ENCODE measurements at regions not wholly inside any gene's neighbourhood (a gene's known extent, or its start where the extent isn't known, plus 50 kb on each side); places are given as distances from the start of the nearest gene placed in this dataset.
"Not testable (repeated sequence)": the region's sequence is repeated elsewhere in the genome, so short reads cannot be mapped to it uniquely, and the experiment has no call there.

DNA sequence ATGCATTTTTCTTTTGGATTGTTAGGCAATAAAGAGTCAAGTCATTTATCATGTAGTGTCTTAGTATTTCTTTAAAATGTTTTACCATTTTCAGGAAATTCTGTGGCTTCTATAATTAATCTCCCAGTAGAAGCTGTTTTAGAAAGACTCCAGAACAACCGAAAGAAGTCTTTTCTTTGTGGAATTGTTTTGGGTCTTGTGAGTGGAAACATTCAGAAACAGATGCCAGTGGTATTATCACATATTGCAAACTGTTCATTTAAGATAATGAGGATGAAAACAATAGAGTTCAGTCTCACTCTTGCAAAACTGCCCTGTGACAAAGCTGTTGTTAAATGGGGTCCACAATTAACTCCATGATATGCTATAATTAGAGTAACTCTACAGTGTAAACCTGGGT lies 211.2 kb upstream of the KIT start:
- intact Hi-C loops (cut with DNase I): no loop called here

DNA sequence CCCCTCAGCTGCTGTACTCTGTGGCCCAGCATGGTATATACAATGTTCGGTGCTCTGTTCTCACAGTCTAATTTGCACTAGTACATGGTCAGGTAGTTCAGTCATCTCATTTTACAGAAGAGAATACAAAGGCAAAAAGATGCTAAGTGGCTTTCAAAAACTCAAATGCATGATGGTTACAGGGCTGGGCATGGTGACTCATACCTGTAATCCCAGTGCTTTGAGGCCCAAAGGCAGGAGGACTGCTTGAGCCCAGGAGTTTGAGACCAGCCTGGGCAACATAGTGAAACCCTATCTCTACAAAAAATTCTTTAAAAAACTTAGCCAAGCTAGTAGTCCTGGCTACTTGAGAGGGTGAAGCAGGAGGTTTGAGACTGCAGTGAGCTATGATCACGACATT lies 210.5 kb upstream of the KIT start:
- H3K36me3 ChIP-seq (ENCODE audit: insufficient read depth in 1 of 2, low read depth in 1 of 2): no peaks in the 10 kb centered on the region
- 66 to 86% (median 80%) methylated on average over 2 of the region's 2 CpGs for WGBS, 3 donors
- no peak overlapping the region for H3K27ac ChIP-seq
- DNase-seq: no peak
- H3K27me3 ChIP-seq (ENCODE audit: insufficient read depth in 3 of 3, low read length in 2 of 3): no peaks in the 10 kb centered on the region
- H3K4me1 ChIP-seq: no peaks in the 10 kb centered on the region
- TF ChIP-seq, protein P1, sequence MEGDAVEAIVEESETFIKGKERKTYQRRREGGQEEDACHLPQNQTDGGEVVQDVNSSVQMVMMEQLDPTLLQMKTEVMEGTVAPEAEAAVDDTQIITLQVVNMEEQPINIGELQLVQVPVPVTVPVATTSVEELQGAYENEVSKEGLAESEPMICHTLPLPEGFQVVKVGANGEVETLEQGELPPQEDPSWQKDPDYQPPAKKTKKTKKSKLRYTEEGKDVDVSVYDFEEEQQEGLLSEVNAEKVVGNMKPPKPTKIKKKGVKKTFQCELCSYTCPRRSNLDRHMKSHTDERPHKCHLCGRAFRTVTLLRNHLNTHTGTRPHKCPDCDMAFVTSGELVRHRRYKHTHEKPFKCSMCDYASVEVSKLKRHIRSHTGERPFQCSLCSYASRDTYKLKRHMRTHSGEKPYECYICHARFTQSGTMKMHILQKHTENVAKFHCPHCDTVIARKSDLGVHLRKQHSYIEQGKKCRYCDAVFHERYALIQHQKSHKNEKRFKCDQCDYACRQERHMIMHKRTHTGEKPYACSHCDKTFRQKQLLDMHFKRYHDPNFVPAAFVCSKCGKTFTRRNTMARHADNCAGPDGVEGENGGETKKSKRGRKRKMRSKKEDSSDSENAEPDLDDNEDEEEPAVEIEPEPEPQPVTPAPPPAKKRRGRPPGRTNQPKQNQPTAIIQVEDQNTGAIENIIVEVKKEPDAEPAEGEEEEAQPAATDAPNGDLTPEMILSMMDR (IDR thresholded peaks at IDR 0.05): no peak
- no peak for ATAC-seq
- intact Hi-C loops (cut with DNase I): no loop called here
- no peak overlapping the region for H3K4me3 ChIP-seq
- H3K9me3 ChIP-seq: no peaks in the 10 kb centered on the region

More for the DNA sequence above, 211.2 kb upstream of the KIT start:
- ATAC-seq (no peak), DNase-seq (no peak)
- Histone ChIP-seq H3K27ac (no peak overlapping the region), H3K4me3 (no peak overlapping the region), H3K36me3 (ENCODE audit: insufficient read depth in 1 of 2, low read depth in 1 of 2) (no peaks in the 10 kb centered on the region), H3K9me3 (no peaks in the 10 kb centered on the region), H3K4me1 (no peaks in the 10 kb centered on the region), H3K27me3 (ENCODE audit: insufficient read depth in 3 of 3, low read length in 2 of 3) (no peaks in the 10 kb centered on the region)
- WGBS, 3 donors: 34 to 44% (median 35%) methylated on average over 1 of the region's 1 CpG
- TF ChIP-seq, protein P1 (IDR thresholded peaks at IDR 0.05): no peak

DNA sequence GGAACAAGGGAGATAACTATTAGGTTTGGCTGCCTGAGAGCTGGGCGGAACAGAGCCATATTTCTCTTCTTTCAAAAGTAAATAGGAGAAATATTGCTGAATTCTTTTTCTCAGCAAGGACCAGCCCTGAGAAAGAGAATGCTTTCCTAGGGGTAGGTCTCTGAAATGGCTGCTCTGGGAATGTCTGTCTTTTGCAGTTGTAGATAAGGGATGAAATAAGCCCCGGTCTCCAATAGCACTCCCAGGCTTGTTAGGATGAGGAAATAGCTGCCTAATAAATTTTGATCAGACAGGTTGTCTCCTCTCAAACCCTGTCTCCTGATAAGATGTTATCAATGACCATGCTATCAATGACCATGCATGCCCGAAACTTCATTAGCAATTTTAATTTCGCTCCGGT lies 207.8 kb upstream of the KIT start:
- Histone ChIP-seq H3K9me3 (no peaks in the 10 kb centered on the region), H3K36me3 (ENCODE audit: insufficient read depth in 1 of 2, low read depth in 1 of 2) (no peaks in the 10 kb centered on the region), H3K4me3 (no peak overlapping the region), H3K27ac (no peak overlapping the region), H3K4me1 (no peaks in the 10 kb centered on the region), H3K27me3 (ENCODE audit: insufficient read depth in 3 of 3, low read length in 2 of 3) (peaks cover 0 to 2% (median 2%) of the 10 kb centered on the region in 3 donors)
- intact Hi-C loops (cut with DNase I): no loop called here
- no peak for ATAC-seq
- 85 to 99% (median 95%) methylated on average over 5 of the region's 5 CpGs for WGBS, 3 donors
- no peak for DNase-seq
- TF ChIP-seq, protein P1 (IDR thresholded peaks at IDR 0.05): no peak

DNA sequence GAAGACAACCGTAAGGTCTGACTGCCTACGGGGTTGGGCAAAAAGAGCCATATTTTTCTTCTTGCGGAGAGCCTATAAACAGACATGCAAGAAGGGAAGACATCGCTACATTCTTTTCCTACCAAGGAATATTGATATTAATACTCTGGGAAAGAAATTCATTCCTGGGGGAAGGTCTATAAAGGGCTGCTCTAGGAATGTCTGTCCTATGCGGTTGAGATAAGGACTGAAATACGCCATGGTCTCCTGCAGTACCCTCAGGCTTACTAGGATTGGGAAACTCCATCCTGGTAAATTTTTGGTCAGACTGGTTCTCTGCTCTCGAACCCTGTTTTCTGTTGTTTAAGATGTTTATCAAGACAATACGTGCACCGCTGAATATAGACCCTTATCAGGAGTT lies 190.8 kb upstream of the KIT start:
- H3K27me3 ChIP-seq (ENCODE audit: insufficient read depth in 3 of 3, low read length in 2 of 3); intact Hi-C loops (cut with DNase I): not testable (repeated sequence)
- 83 to 88% (median 85%) methylated on average over 9 of the region's 9 CpGs for WGBS, 3 donors

DNA sequence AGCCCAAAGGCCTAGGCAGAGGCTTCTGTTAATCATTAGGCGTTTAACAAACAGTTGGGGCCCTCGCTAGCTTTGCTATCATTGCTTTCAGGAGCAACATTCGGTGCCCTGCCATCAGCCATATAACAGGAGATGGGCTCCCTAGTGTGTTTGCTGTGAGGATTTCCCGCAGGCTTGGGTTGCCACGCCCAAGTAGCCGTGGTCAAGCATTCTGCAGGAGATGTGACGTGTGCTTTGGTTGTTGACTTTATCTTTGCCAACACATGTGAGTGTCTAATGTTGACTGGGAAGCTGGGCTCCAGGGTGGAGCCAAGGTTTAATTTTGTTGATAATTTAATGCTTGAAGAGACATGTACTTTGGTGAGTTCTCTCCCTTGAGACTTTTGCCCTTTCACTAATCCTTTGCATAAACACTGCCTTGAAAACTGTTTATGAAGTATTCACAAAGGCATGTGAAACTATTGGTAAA lies 184.6 kb upstream of the KIT start:
- TF ChIP-seq, protein P1 (IDR thresholded peaks at IDR 0.05): no peak
- Histone ChIP-seq H3K27me3 (ENCODE audit: insufficient read depth in 3 of 3, low read length in 2 of 3) (no peaks in the 10 kb centered on the region), H3K4me1 (no peaks in the 10 kb centered on the region), H3K36me3 (ENCODE audit: insufficient read depth in 1 of 2, low read depth in 1 of 2) (no peaks in the 10 kb centered on the region), H3K27ac (no peak overlapping the region), H3K4me3 (no peak overlapping the region), H3K9me3 (peaks cover 3% of the 10 kb centered on the region)
- WGBS, 3 donors: 74 to 82% (median 81%) methylated on average over 7 of the region's 7 CpGs
- no peak for DNase-seq
- intact Hi-C loops (cut with DNase I): no loop called here
- no peak for ATAC-seq

More for the DNA sequence above, 190.8 kb upstream of the KIT start:
- DNase-seq; H3K36me3 ChIP-seq (ENCODE audit: insufficient read depth in 1 of 2, low read depth in 1 of 2); H3K4me1 ChIP-seq; H3K27ac ChIP-seq; H3K9me3 ChIP-seq; ATAC-seq; H3K4me3 ChIP-seq: not testable (repeated sequence)

All from psoas muscle (tissue), 7 donors.